HG03432 (cell line): ENCODE measurements at regions not wholly inside any gene's neighbourhood (a gene's known extent, or its start where the extent isn't known, plus 50 kb on each side); places are given as distances from the start of the nearest gene placed in this dataset.

ENCODE experiments used
- ATAC-seq: cut with Tn5 transposase; IDR thresholded peaks from one replicate; pipeline ENCODE4 v1.9.1; 2021; ENCODE audit warnings: mild to moderate bottlenecking, moderate library complexity; ENCODE audit not compliant: unreplicated experiment

GRCh38 chr9:109830545-109830944 lies 50.5 kb downstream of the PALM2AKAP2 start:
- ATAC-seq, result no peak

GRCh38 chr9:109831998-109832658 lies 52.1 kb downstream of the PALM2AKAP2 start:
- ATAC-seq, result no peak

GRCh38 chr9:109834855-109835254 lies 54.9 kb downstream of the PALM2AKAP2 start:
- no peak for ATAC-seq

GRCh38 chr9:109843641-109844040 lies 63.6 kb downstream of the PALM2AKAP2 start:
- ATAC-seq, result no peak

- no peak for ATAC-seq
Measured at GRCh38 chr9:109845226-109845625, 65.2 kb downstream of the PALM2AKAP2 start.

GRCh38 chr9:109846776-109847175 lies 66.8 kb downstream of the PALM2AKAP2 start:
- no peak for ATAC-seq

- ATAC-seq, result no peak
Measured at GRCh38 chr9:109852556-109852955, 72.6 kb downstream of the PALM2AKAP2 start.

GRCh38 chr9:109855540-109855939 lies 75.5 kb downstream of the PALM2AKAP2 start:
- ATAC-seq, result no peak

- ATAC-seq, result no peak
Measured at GRCh38 chr9:109856785-109857184, 76.8 kb downstream of the PALM2AKAP2 start.

GRCh38 chr9:109857336-109857735 lies 77.3 kb downstream of the PALM2AKAP2 start:
- ATAC-seq, result no peak

GRCh38 chr9:109859447-109859846 lies 79.4 kb downstream of the PALM2AKAP2 start:
- ATAC-seq, result no peak

GRCh38 chr9:109860521-109860920 lies 80.5 kb downstream of the PALM2AKAP2 start:
- ATAC-seq, result no peak

GRCh38 chr9:109861499-109861898 lies 81.5 kb downstream of the PALM2AKAP2 start:
- ATAC-seq, result no peak

GRCh38 chr9:109861918-109862317 lies 81.9 kb downstream of the PALM2AKAP2 start:
- no peak for ATAC-seq

- ATAC-seq, result no peak
Measured at GRCh38 chr9:109862452-109862851, 82.5 kb downstream of the PALM2AKAP2 start.

GRCh38 chr9:109863961-109864360 lies 84.0 kb downstream of the PALM2AKAP2 start:
- ATAC-seq, result no peak

GRCh38 chr9:109865521-109865920 lies 85.5 kb downstream of the PALM2AKAP2 start:
- ATAC-seq, result no peak

- ATAC-seq, result no peak
Measured at GRCh38 chr9:109868207-109868606, 88.2 kb downstream of the PALM2AKAP2 start.

- no peak for ATAC-seq
Measured at GRCh38 chr9:109868722-109869121, 88.7 kb downstream of the PALM2AKAP2 start.

GRCh38 chr9:109870365-109870764 lies 90.4 kb downstream of the PALM2AKAP2 start:
- ATAC-seq, result no peak

GRCh38 chr9:109872901-109873300 lies 92.9 kb downstream of the PALM2AKAP2 start:
- no peak for ATAC-seq

- no peak for ATAC-seq
Measured at GRCh38 chr9:109875495-109876129, 95.6 kb downstream of the PALM2AKAP2 start.
